ENCODE measurements at regions not wholly inside any gene's neighbourhood (a gene's known extent, or its start where the extent isn't known, plus 50 kb on each side); places are given as distances from the start of the nearest gene placed in this dataset.
"Not testable (repeated sequence)": the region's sequence is repeated elsewhere in the genome, so short reads cannot be mapped to it uniquely, and the experiment has no call there.

DNA sequence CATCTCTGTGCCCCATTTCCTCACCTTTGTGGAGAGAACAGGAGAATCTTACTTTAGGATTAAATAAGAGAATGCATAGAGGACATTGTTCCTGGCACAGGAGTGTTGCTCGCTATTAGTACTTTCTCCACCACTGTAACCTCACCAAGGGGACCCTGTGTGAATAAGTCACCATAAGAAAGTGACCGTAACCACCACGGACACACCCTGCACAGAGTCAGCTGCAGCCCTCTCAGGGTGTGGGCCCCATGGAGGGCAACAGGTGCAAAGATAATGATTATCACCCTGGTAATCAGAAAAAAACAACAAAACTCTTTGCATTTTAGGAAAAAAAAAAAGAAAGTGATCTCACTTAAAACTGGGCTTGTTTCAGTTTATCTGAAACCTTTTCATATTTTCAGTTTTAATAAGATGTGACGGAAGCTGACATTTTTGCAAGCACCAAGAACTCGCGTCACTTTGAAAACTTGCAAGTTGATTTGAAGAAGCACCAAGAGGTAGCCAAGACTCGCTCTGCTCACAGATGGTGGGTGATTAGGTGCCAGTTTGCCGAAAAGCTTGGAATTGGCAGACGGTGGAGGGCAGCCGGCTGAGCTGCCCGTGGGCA, 87.0 kb upstream of the VRK1 start:
- H3K4me3 ChIP-seq (ENCODE audit: low read depth, low read length) = no peak overlapping the region
- no peak for DNase-seq (ENCODE audit: low read depth)
- TF ChIP-seq, protein P1, sequence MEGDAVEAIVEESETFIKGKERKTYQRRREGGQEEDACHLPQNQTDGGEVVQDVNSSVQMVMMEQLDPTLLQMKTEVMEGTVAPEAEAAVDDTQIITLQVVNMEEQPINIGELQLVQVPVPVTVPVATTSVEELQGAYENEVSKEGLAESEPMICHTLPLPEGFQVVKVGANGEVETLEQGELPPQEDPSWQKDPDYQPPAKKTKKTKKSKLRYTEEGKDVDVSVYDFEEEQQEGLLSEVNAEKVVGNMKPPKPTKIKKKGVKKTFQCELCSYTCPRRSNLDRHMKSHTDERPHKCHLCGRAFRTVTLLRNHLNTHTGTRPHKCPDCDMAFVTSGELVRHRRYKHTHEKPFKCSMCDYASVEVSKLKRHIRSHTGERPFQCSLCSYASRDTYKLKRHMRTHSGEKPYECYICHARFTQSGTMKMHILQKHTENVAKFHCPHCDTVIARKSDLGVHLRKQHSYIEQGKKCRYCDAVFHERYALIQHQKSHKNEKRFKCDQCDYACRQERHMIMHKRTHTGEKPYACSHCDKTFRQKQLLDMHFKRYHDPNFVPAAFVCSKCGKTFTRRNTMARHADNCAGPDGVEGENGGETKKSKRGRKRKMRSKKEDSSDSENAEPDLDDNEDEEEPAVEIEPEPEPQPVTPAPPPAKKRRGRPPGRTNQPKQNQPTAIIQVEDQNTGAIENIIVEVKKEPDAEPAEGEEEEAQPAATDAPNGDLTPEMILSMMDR (conservative IDR thresholded peaks at IDR 0.05; ENCODE audit: low read depth, low read length) = no peak

DNA sequence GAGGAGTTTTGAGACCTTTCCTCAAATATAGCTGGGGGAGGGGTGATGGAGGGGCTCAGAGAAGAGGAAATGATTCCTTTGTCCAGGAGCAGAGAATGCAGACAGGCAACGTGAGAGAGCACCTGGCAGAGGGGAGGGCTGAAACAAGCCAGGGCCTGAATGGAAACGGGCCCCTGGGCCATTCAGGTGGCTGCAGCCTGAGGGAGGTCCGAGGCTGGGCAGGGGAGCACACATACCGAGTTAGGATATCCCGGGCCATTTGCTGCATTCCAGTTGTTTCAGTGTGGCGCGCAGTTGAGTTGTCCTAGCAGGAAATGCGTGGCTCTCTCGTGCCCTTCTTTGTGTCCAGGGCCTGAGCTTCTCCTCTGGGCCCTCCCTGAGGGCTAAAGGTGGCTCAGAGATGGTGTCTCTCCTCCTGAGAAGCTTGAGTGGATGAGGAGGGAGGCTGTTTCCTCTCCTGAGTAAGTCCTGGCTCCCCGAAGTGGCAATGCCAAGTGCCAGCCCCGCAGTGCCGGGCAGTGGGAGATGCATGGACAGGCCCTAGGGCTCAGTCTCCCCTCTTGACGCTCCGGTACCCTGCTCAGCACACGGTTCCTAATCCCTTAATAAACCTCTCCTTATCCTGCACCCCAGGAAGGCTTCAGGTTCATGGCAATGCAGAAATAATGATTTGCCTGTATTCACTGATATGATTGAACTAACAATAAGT, 85.5 kb upstream of the VRK1 start:
- DNase-seq (ENCODE audit: low read depth) = no peak
- H3K4me3 ChIP-seq (ENCODE audit: low read depth, low read length) = no peak overlapping the region
- TF ChIP-seq, protein P1 (conservative IDR thresholded peaks at IDR 0.05; ENCODE audit: low read depth, low read length) = no peak

DNA sequence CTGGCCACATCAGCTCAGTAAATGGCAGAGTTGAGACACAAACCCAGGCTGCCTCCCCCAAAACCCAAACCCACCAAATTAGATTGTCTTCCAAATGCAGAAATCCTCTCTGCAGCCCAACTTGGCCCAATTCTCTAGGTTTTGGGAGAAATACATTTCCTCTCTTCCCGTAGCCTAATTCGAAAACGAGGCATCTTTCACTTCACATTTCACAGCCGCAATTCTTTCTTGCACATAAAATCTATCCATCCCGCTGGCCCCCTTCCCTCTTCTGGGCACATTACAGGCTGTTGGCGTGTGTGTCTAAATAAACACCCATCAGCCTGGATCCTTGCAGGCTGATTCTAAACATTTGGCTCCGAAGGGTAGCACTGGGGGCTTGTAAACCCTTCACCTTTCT, 83.8 kb upstream of the VRK1 start:
- TF ChIP-seq, protein P1 (conservative IDR thresholded peaks at IDR 0.05; ENCODE audit: low read depth, low read length) = no peak
- DNase-seq (ENCODE audit: low read depth) = no peak

DNA sequence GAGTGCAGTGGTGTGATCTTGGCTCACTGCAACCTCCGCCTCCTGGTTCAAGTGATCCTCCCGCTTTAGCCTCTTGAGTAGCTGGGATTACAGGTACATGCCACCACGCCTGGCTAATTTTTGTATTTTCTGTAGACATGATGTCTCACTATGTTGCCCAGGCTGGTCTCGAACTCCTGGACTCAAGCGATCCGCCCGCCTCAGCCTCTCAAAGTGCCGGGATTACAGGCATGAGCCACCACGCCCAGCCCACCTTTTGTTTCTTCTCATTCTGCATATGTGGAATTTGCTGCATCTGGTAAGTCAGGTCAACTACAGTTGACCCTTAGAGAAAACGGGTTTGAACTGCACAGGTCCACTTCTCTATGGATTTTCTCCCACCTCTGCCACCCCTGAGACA, 82.6 kb upstream of the VRK1 start:
- H3K4me3 ChIP-seq (ENCODE audit: low read depth, low read length); DNase-seq (ENCODE audit: low read depth): not testable (repeated sequence)

More for the DNA sequence above, 83.8 kb upstream of the VRK1 start:
- no peak overlapping the region for H3K4me3 ChIP-seq (ENCODE audit: low read depth, low read length)

DNA sequence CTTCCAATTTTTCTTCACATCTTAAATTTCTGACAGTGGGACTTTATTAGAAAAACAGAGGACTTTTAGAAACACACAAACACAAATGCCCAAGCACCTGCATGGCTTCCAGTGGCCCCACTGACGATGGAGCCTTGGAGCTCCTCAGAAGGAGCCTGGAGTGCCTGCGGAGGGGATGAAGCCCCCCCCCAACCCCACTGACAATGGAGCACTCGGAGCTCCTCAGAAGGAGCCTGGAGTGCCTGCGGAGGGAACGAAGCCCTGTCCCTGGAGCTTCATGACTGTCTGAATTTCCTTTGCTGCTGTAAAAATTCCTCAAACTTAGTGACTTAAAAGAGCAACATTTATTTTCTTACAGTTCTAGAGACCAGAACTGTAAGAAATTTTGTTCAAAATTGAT, 80.1 kb upstream of the VRK1 start:
- no peak overlapping the region for H3K4me3 ChIP-seq (ENCODE audit: low read depth, low read length)
- TF ChIP-seq, protein P1 (conservative IDR thresholded peaks at IDR 0.05; ENCODE audit: low read depth, low read length) = no peak
- DNase-seq (ENCODE audit: low read depth) = no peak

DNA sequence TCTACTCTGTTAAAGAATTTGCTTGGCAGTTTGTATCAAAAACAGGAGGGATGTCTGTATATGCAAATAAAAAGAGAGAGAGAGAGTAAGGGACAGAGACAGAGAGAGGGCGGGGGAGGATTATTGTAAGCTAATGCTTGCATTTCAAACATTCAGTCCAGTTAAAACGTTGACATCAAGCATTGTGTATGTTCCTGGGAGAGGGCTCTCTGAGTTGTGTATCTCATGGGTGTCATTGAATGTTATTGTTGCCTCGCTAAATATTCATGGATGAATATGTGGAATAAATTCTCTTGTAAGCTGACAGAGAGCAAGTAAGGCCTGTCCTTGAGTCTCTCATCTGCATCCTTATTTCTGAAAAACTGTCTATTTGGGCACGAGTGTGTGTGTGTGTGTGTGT, 78.8 kb upstream of the VRK1 start:
- DNase-seq (ENCODE audit: low read depth) = no peak
- TF ChIP-seq, protein P1 (conservative IDR thresholded peaks at IDR 0.05; ENCODE audit: low read depth, low read length) = no peak
- H3K4me3 ChIP-seq (ENCODE audit: low read depth, low read length) = no peak overlapping the region

DNA sequence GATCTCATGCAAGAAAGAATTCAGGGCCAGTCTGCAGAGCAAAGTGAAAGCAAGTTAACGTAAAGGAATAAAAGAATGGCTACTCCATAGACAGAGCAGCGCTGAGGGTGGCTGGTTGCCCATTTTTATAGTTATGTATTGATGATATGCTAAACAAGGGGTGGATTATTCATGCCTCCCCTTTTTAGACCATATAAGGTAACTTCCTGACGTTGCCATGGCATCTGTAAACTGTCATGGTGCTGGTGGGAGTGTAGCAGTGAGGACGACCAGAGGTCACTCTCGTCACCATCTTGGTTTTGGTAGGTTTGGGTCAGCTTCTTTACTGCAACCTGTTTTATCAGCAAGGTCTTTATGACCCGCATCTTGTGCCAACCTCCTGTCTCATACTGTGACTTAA, 76.5 kb upstream of the VRK1 start:
- not testable (repeated sequence) for DNase-seq (ENCODE audit: low read depth); H3K4me3 ChIP-seq (ENCODE audit: low read depth, low read length)

DNA sequence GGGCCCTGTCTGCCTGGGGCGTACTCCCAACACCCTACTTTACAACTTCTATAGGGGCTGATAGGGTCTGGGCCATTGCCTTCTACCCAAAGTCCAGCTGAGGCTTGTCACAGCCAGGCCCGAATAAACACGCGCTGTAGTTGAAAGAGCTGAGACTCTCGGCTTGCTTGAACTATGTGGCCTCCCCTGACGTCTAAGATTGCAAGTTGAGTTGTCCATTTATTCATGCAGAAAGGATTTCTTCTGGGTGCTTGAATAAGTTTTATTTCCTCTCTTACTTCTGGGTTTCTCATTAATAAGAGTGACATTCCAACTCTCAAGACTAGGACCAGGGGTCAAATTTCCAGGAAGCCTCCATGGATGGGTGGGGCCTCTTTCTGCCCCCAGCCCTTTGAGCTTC, 74.4 kb upstream of the VRK1 start:
- DNase-seq (ENCODE audit: low read depth) = no peak
- TF ChIP-seq, protein P1 (conservative IDR thresholded peaks at IDR 0.05; ENCODE audit: low read depth, low read length) = no peak

More for the DNA sequence above, 74.4 kb upstream of the VRK1 start:
- no peak overlapping the region for H3K4me3 ChIP-seq (ENCODE audit: low read depth, low read length)
